CD4-positive, alpha-beta T cell (primary cell): ENCODE measurements at regions not wholly inside any gene's neighbourhood (a gene's known extent, or its start where the extent isn't known, plus 50 kb on each side); places are given as distances from the start of the nearest gene placed in this dataset.
A peak's percentile ranks its signal among the peaks of the same experiment; 100 is the strongest.

ENCODE experiments used
- ATAC-seq: fragments of 200-7000 bp; cut with Tn5 transposase; one replicate; pipeline ENCODE4 v1.10.0; 2022; ENCODE audit warnings: mild to moderate bottlenecking; ENCODE audit not compliant: poor library complexity
- CTCF ChIA-PET: fragments of 350-600 bp; sonication (Branson Sonifier 250); formaldehyde crosslinking; loops from one replicate; lab custom pipeline; 2021; ENCODE audit warnings: antibody characterized with exemption, inconsistent platforms; lab: Charles Lee
- POLR2A ChIA-PET: fragments of 350-600 bp; sonication (Branson Sonifier 250); formaldehyde crosslinking; loops from one replicate; lab custom pipeline; 2021; ENCODE audit warnings: antibody characterized with exemption, inconsistent platforms; lab: Charles Lee
- DNase-seq, 14 experiments: peaks; one replicate each; pipeline ENCODE4 v3.0.0-alpha.2; 2013 to 2020; ENCODE audit warnings: mixed read lengths in 2 of 14
- H3K27ac ChIP-seq, 2 donors: one replicate each; pipeline versions ENCODE4 v1.5.1 to v1.7.0; 2013; ENCODE audit warnings: low read length in 2 of 2, low read depth in 1 of 2, mild to moderate bottlenecking in 1 of 2
- H3K27me3 ChIP-seq, 2 experiments: 1 replicate in 1 of 2; 2 replicates in 1 of 2; pipeline versions ENCODE4 v1.6.1 to v1.7.0; 2013; ENCODE audit warnings: low read length in 2 of 2, control low read depth in 1 of 2, mild to moderate bottlenecking in 1 of 2, moderate library complexity in 1 of 2; ENCODE audit not compliant: insufficient read depth in 2 of 2, control insufficient read depth in 1 of 2
- H3K36me3 ChIP-seq: one replicate; pipeline ENCODE4 v1.6.1; 2013; ENCODE audit warnings: low read length, control low read depth; ENCODE audit not compliant: insufficient read depth
- H3K4me1 ChIP-seq: one replicate; pipeline ENCODE4 v1.6.1; 2013; ENCODE audit warnings: low read length, control low read depth; ENCODE audit not compliant: insufficient read depth
- H3K4me3 ChIP-seq: one replicate; pipeline ENCODE4 v1.5.1; 2013; ENCODE audit warnings: mild to moderate bottlenecking, low read length, moderate library complexity
- H3K9me3 ChIP-seq, 2 experiments: 1 replicate in 1 of 2; 2 replicates in 1 of 2; pipeline versions ENCODE4 v1.6.1 to v1.7.0; 2013; ENCODE audit warnings: low read length in 2 of 2, mild to moderate bottlenecking in 2 of 2, control low read depth in 1 of 2, moderate library complexity in 1 of 2; ENCODE audit not compliant: control insufficient read depth in 1 of 2, insufficient read depth in 1 of 2
- H3K27ac Mint-ChIP-seq: one replicate; pipeline ENCODE4 v1.8.0; 2020; ENCODE audit warnings: mixed read lengths
- H3K27me3 Mint-ChIP-seq: one replicate; pipeline ENCODE4 v1.8.0; 2021; ENCODE audit warnings: mixed read lengths
- H3K36me3 Mint-ChIP-seq: one replicate; pipeline ENCODE4 v1.8.0; 2021; ENCODE audit warnings: low read depth, mixed read lengths
- H3K4me1 Mint-ChIP-seq: one replicate; pipeline ENCODE4 v1.8.0; 2021; ENCODE audit warnings: low read depth, mixed read lengths
- H3K4me3 Mint-ChIP-seq: one replicate; pipeline ENCODE4 v1.8.0; 2020; ENCODE audit warnings: mild to moderate bottlenecking, mixed read lengths
- H3K9me3 Mint-ChIP-seq: one replicate; pipeline ENCODE4 v1.8.0; 2020; ENCODE audit warnings: mixed read lengths
- CTCF ChIP-seq: fragments of 200-600 bp; IDR thresholded peaks from one replicate; pipeline ENCODE4 v1.8.0; 2022; ENCODE audit warnings: antibody characterized with exemption, mild to moderate bottlenecking
- intact Hi-C, 2 experiments: fragments of 100-400 bp; cut with DNase I in 1 of 2; cut with micrococcal nuclease in 1 of 2; formaldehyde crosslinking; loops; one replicate each; pipeline versions ENCODE4 v1.15.1 to v1.9.0; 2023 to 2025; cut with DNase I, micrococcal nuclease

DNA sequence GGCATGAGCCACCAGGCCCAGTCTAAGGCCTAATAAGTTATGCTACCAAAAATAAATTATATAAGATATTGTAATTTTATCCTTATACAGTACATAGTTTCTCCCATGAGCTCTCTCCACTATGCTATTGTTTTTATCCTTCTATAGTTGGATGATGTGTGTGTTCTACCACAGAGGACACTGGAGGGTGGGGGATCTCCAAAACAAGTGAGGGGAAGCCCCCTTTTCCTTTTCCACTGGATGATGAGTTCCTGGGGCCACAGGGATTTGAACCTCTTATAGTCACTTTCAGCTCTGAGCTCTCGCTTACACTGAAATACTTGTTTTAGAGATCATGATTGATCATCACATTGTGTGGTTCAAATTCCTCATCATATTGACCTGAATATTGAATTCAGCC, 77.6 kb upstream of the VAV3 start:
- TF ChIP-seq CTCF, result no peak
- H3K27me3 ChIP-seq, result no peaks in the 10 kb centered on the region
- H3K4me1 Mint-ChIP-seq, result peaks cover 48% of the 10 kb centered on the region
- H3K4me3 Mint-ChIP-seq, result no peak overlapping the region
- H3K4me1 ChIP-seq, result peaks cover 20% of the 10 kb centered on the region
- POLR2A ChIA-PET, result no interaction called here
- no peak overlapping the region for H3K4me3 ChIP-seq
- no peaks in the 10 kb centered on the region for H3K36me3 Mint-ChIP-seq
- intact Hi-C loops, result loop anchor here in 1 of 2 experiments (5.0 kb wide), 1 partner anchor 35 kb away; no protein-coding TSS in a partner anchor
- H3K9me3 ChIP-seq, result no peaks in the 10 kb centered on the region
- H3K9me3 Mint-ChIP-seq, result no peaks in the 10 kb centered on the region
- DNase-seq (no peak), ATAC-seq (no peak)
- CTCF ChIA-PET, result no interaction called here
- H3K27ac Mint-ChIP-seq, result no peak overlapping the region
- no peaks in the 10 kb centered on the region for H3K27me3 Mint-ChIP-seq
- H3K36me3 ChIP-seq, result no peaks in the 10 kb centered on the region
- H3K27ac ChIP-seq, result no peak overlapping the region

GRCh38 chr1:108041360-108042142, 76.6 kb upstream of the VAV3 start:
- Mint-ChIP-seq H3K9me3 (no peaks in the 10 kb centered on the region), H3K36me3 (no peaks in the 10 kb centered on the region), H3K27ac (peak overlapping the region; percentile 27), H3K27me3 (no peaks in the 10 kb centered on the region), H3K4me3 (peak overlapping the region; percentile 4), H3K4me1 (peaks cover 48% of the 10 kb centered on the region)
- peak in 4 of 14 experiments; percentile 14 to 41 (median 35) for DNase-seq
- ATAC-seq, result peak; percentile 39
- no peak overlapping the region for H3K4me3 ChIP-seq
- H3K27me3 ChIP-seq, result no peaks in the 10 kb centered on the region
- H3K9me3 ChIP-seq, result no peaks in the 10 kb centered on the region
- H3K4me1 ChIP-seq, result peaks cover 20% of the 10 kb centered on the region
- no peaks in the 10 kb centered on the region for H3K36me3 ChIP-seq
- CTCF ChIA-PET, result no interaction called here
- intact Hi-C loops, result loop anchor here in 1 of 2 experiments (5.0 kb wide), 1 partner anchor 36 kb away; no protein-coding TSS in a partner anchor
- no peak for TF ChIP-seq CTCF
- no peak overlapping the region for H3K27ac ChIP-seq
- POLR2A ChIA-PET, result no interaction called here

DNA sequence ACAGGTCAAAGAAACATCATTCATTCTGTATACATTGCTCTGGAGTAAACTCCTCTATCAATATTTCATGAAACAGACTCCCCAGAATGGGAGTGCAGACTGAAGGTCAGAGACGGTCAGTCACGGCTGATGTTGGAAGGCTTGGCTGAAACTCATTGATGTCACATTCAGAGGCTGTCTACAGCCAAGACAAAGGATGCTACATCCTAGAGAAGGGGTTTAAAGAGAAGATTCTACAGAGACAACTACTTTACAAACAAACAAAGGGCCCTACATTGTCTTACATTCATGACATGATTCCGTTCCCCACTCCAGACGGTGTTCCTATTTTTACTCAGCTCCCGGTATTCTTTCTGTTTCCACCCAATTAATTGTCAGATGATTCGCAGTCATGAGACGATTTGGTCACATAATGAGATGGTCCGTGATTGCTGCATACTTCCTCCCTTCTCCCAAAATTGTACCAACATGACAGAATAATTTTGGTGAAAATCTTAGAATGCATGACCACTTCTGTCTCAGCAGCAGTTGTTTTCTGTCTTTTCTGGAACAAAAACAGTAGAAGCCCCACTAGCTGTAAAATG, 73.8 kb upstream of the VAV3 start:
- no peak overlapping the region for H3K27ac Mint-ChIP-seq
- Histone ChIP-seq H3K27ac (no peak overlapping the region), H3K4me3 (no peak overlapping the region), H3K9me3 (no peaks in the 10 kb centered on the region), H3K4me1 (peaks cover 7% of the 10 kb centered on the region), H3K27me3 (no peaks in the 10 kb centered on the region), H3K36me3 (no peaks in the 10 kb centered on the region)
- H3K4me3 Mint-ChIP-seq, result no peak overlapping the region
- intact Hi-C loops, result no loop called here
- POLR2A ChIA-PET, result no interaction called here
- H3K4me1 Mint-ChIP-seq, result peaks cover 22% of the 10 kb centered on the region
- H3K36me3 Mint-ChIP-seq, result no peaks in the 10 kb centered on the region
- no peak for DNase-seq
- H3K9me3 Mint-ChIP-seq, result no peaks in the 10 kb centered on the region
- CTCF ChIA-PET, result no interaction called here
- no peaks in the 10 kb centered on the region for H3K27me3 Mint-ChIP-seq
- no peak for TF ChIP-seq CTCF
- no peak for ATAC-seq
